Gastrocnemius medialis (tissue), 4 donors: ENCODE measurements at regions not wholly inside any gene's neighbourhood (a gene's known extent, or its start where the extent isn't known, plus 50 kb on each side); places are given as distances from the start of the nearest gene placed in this dataset.

Source experiments
- POLR2A ChIP-seq, 2 donors: fragments of 450-650 bp; IDR thresholded peaks; one replicate each; pipeline ENCODE4 v1.6.1; 2017; ENCODE audit warnings: antibody characterized with exemption in 2 of 2, mild to moderate bottlenecking in 2 of 2, moderate library complexity in 2 of 2
- TF ChIP-seq, protein P1 (sequence below), 5 experiments: fragments of 450-650 bp in 3 of 5; fragments of 200-600 bp in 2 of 5; sonication (generic) in 2 of 5; IDR thresholded peaks in 4 of 5; conservative IDR thresholded peaks in 1 of 5; 1 replicate in 4 of 5; 2 replicates in 1 of 5; pipeline ENCODE4 v1.5.1; 2016 to 2019; ENCODE audit warnings: antibody characterized with exemption in 5 of 5, mild to moderate bottlenecking in 3 of 5, moderate library complexity in 3 of 5

DNA sequence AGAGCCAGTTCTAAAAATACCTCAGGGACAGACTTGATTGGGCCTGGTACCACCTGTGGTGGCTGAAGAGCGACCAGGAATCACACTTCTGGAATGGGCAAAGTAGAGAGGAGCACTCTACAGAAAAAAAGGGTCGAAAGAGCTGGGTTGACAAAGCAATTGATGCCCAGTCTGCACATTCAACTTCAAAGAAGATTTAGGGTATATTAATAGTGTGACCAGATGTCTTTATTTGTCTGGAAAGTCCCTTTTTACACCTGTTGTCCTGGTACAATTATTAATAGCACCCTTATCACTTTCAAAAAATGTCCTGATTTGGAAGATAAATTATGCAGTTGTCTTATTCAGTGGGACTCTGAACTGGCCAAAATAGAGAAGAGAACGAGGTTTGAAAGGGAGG lies 137.5 kb downstream of the DYRK2 start:
- TF ChIP-seq, protein P1, sequence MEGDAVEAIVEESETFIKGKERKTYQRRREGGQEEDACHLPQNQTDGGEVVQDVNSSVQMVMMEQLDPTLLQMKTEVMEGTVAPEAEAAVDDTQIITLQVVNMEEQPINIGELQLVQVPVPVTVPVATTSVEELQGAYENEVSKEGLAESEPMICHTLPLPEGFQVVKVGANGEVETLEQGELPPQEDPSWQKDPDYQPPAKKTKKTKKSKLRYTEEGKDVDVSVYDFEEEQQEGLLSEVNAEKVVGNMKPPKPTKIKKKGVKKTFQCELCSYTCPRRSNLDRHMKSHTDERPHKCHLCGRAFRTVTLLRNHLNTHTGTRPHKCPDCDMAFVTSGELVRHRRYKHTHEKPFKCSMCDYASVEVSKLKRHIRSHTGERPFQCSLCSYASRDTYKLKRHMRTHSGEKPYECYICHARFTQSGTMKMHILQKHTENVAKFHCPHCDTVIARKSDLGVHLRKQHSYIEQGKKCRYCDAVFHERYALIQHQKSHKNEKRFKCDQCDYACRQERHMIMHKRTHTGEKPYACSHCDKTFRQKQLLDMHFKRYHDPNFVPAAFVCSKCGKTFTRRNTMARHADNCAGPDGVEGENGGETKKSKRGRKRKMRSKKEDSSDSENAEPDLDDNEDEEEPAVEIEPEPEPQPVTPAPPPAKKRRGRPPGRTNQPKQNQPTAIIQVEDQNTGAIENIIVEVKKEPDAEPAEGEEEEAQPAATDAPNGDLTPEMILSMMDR (IDR thresholded peaks at IDR 0.05 in 4 of 5, conservative IDR thresholded peaks at IDR 0.05 in 1 of 5): no peak
- TF ChIP-seq POLR2A (IDR thresholded peaks at IDR 0.05): no peak
